WERI-Rb-1 (cell line): ENCODE measurements at regions not wholly inside any gene's neighbourhood (a gene's known extent, or its start where the extent isn't known, plus 50 kb on each side); places are given as distances from the start of the nearest gene placed in this dataset.

Source experiments
- DNase-seq: peaks from one replicate; pipeline ENCODE4 v3.0.0-alpha.2; 2020
- H3K27ac ChIP-seq: fragments of 250-450 bp; sonication (Bioruptor Pico); 2 replicates; pipeline ENCODE4 v1.5.1; 2020; ENCODE audit warnings: mild to moderate bottlenecking, moderate library complexity
- H3K27me3 ChIP-seq: fragments of 250-450 bp; sonication (Bioruptor Pico); 2 replicates; pipeline ENCODE4 v1.5.1; 2021; ENCODE audit warnings: mild to moderate bottlenecking, low read depth, moderate library complexity; ENCODE audit not compliant: insufficient read depth, severe bottlenecking
- H3K36me3 ChIP-seq: fragments of 250-450 bp; sonication (Bioruptor Pico); 2 replicates; pipeline ENCODE4 v1.5.1; 2020; ENCODE audit warnings: mild to moderate bottlenecking, moderate library complexity
- H3K4me3 ChIP-seq: 2 replicates; pipeline ENCODE4 v1.5.1; 2011; ENCODE audit warnings: low read depth, mild to moderate bottlenecking, control low read depth, low read length
- H3K9me3 ChIP-seq: fragments of 250-450 bp; sonication (Bioruptor Pico); 2 replicates; pipeline ENCODE4 v1.5.1; 2021; ENCODE audit warnings: mild to moderate bottlenecking, moderate library complexity; ENCODE audit not compliant: severe bottlenecking
- TF ChIP-seq, protein P1 (sequence below): IDR thresholded peaks from 2 replicates; pipeline ENCODE4 v1.5.1; 2011; ENCODE audit warnings: low read depth, mild to moderate bottlenecking, control low read depth, inconsistent platforms, low read length

- H3K36me3 ChIP-seq, result no peaks in the 10 kb centered on the region
- H3K9me3 ChIP-seq, result no peaks in the 10 kb centered on the region
- DNase-seq, result no peak
- H3K27ac ChIP-seq, result no peak overlapping the region
- TF ChIP-seq, protein P1, sequence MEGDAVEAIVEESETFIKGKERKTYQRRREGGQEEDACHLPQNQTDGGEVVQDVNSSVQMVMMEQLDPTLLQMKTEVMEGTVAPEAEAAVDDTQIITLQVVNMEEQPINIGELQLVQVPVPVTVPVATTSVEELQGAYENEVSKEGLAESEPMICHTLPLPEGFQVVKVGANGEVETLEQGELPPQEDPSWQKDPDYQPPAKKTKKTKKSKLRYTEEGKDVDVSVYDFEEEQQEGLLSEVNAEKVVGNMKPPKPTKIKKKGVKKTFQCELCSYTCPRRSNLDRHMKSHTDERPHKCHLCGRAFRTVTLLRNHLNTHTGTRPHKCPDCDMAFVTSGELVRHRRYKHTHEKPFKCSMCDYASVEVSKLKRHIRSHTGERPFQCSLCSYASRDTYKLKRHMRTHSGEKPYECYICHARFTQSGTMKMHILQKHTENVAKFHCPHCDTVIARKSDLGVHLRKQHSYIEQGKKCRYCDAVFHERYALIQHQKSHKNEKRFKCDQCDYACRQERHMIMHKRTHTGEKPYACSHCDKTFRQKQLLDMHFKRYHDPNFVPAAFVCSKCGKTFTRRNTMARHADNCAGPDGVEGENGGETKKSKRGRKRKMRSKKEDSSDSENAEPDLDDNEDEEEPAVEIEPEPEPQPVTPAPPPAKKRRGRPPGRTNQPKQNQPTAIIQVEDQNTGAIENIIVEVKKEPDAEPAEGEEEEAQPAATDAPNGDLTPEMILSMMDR, result no peak
- H3K27me3 ChIP-seq, result no peaks in the 10 kb centered on the region
- H3K4me3 ChIP-seq, result no peak overlapping the region
Measured at GRCh38 chr6:163878698-163879097, 464.2 kb downstream of the QKI start.

- DNase-seq, result no peak
- Histone ChIP-seq H3K9me3 (no peaks in the 10 kb centered on the region), H3K27ac (no peak overlapping the region), H3K4me3 (no peak overlapping the region), H3K36me3 (no peaks in the 10 kb centered on the region), H3K27me3 (no peaks in the 10 kb centered on the region)
- TF ChIP-seq, protein P1, result no peak
Measured at GRCh38 chr6:163877877-163878639, 463.5 kb downstream of the QKI start.

GRCh38 chr6:163876391-163876790, 461.9 kb downstream of the QKI start:
- TF ChIP-seq, protein P1, result no peak
- Histone ChIP-seq H3K27ac (no peak overlapping the region), H3K36me3 (no peaks in the 10 kb centered on the region), H3K9me3 (no peaks in the 10 kb centered on the region), H3K4me3 (no peak overlapping the region), H3K27me3 (no peaks in the 10 kb centered on the region)
- no peak for DNase-seq

DNA sequence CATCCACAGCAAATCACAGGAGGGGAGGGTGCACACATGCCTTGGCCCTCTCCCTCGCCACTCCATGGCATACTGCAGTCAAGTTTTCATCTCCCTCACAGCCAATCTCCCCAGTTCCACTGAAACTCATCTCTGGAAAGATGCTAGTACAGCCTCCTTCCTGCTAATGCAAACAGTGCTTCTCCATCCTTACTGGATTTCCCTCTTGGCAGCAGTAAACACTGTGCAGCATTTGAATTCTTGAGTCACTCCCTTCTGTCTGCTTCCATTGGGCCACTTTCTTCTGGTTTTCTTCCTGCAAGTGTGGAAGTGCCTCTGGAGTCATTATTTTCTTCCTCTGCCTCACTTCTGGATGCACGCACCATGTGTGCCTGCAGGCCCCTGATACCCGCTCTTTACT, 460.3 kb downstream of the QKI start:
- TF ChIP-seq, protein P1, result no peak
- H3K27me3 ChIP-seq, result no peaks in the 10 kb centered on the region
- H3K9me3 ChIP-seq, result no peaks in the 10 kb centered on the region
- no peak for DNase-seq
- H3K4me3 ChIP-seq, result no peak overlapping the region
- H3K36me3 ChIP-seq, result no peaks in the 10 kb centered on the region
- H3K27ac ChIP-seq, result no peak overlapping the region

GRCh38 chr6:163872335-163872734, 457.8 kb downstream of the QKI start:
- no peaks in the 10 kb centered on the region for H3K9me3 ChIP-seq
- DNase-seq, result no peak
- H3K4me3 ChIP-seq, result no peak overlapping the region
- H3K27ac ChIP-seq, result no peak overlapping the region
- TF ChIP-seq, protein P1, result no peak
- H3K27me3 ChIP-seq, result no peaks in the 10 kb centered on the region
- H3K36me3 ChIP-seq, result no peaks in the 10 kb centered on the region

DNA sequence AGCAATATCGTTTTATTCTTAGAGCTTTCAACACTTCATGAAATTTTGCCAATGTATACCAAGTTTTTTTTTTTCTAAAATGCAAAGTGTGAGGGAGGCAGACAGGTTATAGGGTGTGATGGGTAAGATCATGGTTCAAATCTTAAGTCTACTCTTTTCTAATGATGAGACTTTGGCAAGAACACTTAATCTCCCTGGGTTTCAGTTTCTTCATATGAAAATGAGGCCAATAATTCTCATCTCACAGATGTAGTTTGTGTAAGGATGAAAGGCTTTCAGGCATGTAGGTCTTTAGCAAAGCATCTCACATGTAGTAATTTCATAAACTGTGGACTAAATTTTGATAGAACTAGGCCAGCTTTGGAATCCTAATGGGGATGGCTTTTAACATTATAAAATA, 457.1 kb downstream of the QKI start:
- DNase-seq, result no peak
- no peaks in the 10 kb centered on the region for H3K27me3 ChIP-seq
- H3K9me3 ChIP-seq, result no peaks in the 10 kb centered on the region
- no peak overlapping the region for H3K4me3 ChIP-seq
- TF ChIP-seq, protein P1, result no peak
- H3K36me3 ChIP-seq, result no peaks in the 10 kb centered on the region
- H3K27ac ChIP-seq, result no peak overlapping the region
